ENCODE measurements at regions not wholly inside any gene's neighbourhood (a gene's known extent, or its start where the extent isn't known, plus 50 kb on each side); places are given as distances from the start of the nearest gene placed in this dataset.
"Not testable (repeated sequence)": the region's sequence is repeated elsewhere in the genome, so short reads cannot be mapped to it uniquely, and the experiment has no call there.

DNA sequence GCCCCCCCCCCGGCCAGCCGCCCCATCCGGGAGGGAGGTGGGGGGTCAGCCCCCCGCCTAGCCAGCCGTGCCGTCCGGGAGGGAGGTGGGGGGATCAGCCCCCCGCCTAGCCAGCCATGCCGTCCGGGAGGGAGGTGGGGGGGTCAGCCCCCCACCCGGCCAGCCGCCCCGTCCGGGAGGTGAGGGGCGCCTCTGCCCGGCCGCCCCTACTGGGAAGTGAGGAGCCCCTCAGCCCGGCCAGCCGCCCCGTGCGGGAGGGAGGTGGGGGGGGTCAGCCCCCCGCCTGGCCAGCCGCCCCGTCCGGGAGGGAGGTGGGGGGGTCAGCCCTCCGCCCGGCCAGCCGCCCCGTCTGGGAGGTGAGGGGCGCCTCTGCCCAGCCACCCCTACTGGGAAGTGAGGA, 150.4 kb upstream of the ALDH1B1 start:
- TF ChIP-seq EZH2 (IDR thresholded peaks at IDR 0.05; ENCODE audit: insufficient read depth, poor library complexity, severe bottlenecking); EZH2phosphoT487 (IDR thresholded peaks at IDR 0.05; ENCODE audit: insufficient read depth, low read depth): not testable (repeated sequence)
